Peyer's patch (tissue), 4 donors: ENCODE measurements at regions not wholly inside any gene's neighbourhood (a gene's known extent, or its start where the extent isn't known, plus 50 kb on each side); places are given as distances from the start of the nearest gene placed in this dataset.
"Not testable (repeated sequence)": the region's sequence is repeated elsewhere in the genome, so short reads cannot be mapped to it uniquely, and the experiment has no call there.

Experiments
- CTCF ChIP-seq, 6 experiments: fragments of 450-650 bp in 4 of 6; fragments of 200-600 bp in 2 of 6; sonication (generic) in 1 of 6; IDR thresholded peaks; one replicate each; pipeline ENCODE4 v1.5.1; 2017 to 2019; ENCODE audit warnings: antibody characterized with exemption in 6 of 6, mild to moderate bottlenecking in 3 of 6, moderate library complexity in 1 of 6
- POLR2A ChIP-seq, 2 donors: fragments of 450-650 bp; IDR thresholded peaks; one replicate each; pipeline ENCODE4 v1.5.1; 2017; ENCODE audit warnings: antibody characterized with exemption in 2 of 2, mild to moderate bottlenecking in 2 of 2, moderate library complexity in 2 of 2

- not testable (repeated sequence) for TF ChIP-seq CTCF, POLR2A (IDR thresholded peaks at IDR 0.05)
Observed at GRCh38 chr10:84756653-84757052, 428.3 kb downstream of the CCSER2 start.
